NCI-H2171 (cell line): ENCODE measurements at regions not wholly inside any gene's neighbourhood (a gene's known extent, or its start where the extent isn't known, plus 50 kb on each side); places are given as distances from the start of the nearest gene placed in this dataset.
"Not testable (repeated sequence)": the region's sequence is repeated elsewhere in the genome, so short reads cannot be mapped to it uniquely, and the experiment has no call there.

Experiments
- DNase-seq: peaks from one replicate; lab custom pipeline; 2025; lab: John Stamatoyannopoulos, UW

DNA sequence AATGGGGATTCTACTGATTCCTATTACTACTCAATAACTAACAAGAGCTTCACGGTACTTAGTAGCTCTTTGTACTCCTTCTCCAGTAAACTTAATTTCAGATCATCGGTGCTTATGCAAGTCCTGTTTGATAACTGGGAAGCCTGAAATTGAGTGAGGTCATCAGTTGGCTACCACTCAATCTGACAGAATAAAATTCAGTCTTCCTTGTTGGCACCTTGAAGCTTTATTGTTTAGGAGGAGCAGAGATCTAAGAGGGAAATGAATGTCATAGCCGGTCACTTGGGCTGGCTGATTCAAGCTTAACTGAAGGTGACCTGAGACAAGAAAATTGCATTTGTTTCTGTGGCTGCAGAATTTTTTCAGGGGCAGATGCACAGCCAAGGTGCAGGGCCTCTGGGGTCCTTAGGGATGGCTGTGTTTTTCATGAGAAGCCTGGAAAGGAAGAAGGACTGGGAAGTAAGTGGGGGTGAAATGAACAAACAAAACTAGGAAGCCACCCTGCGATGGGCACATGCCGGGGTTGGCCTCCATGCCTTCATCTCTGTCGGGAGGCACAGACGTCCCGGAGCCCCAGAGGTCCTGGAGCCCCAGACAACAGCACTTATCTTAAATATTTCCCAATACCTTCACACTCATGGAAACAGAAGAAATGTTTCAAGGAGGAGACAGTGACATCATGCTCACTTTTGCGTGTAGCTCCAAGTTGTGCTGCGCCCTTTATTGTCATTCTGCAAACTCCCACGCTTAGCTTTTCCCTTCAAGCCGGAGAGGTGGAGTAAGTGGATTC lies 85.0 kb upstream of the KIF5B start:
- DNase-seq = no peak

DNA sequence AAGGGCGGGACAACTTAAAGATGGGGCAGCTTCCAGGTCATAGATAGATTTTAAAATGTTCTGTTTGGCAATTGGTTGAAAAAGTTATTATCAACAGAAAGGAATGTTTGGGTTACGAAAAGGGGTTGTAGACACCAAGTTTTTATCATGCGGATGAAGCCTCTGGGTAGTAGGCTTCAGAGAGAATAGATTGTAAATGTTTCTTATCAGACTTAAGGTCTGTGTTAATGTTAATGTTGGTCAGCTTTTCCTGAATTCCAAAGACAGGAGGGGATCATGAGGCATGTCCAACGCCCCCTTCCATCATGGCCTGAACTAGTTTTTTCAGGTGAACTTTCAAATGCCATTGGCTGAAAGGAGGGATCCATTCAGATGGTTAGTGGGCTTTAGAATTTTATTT lies 84.2 kb upstream of the KIF5B start:
- DNase-seq = no peak

DNA sequence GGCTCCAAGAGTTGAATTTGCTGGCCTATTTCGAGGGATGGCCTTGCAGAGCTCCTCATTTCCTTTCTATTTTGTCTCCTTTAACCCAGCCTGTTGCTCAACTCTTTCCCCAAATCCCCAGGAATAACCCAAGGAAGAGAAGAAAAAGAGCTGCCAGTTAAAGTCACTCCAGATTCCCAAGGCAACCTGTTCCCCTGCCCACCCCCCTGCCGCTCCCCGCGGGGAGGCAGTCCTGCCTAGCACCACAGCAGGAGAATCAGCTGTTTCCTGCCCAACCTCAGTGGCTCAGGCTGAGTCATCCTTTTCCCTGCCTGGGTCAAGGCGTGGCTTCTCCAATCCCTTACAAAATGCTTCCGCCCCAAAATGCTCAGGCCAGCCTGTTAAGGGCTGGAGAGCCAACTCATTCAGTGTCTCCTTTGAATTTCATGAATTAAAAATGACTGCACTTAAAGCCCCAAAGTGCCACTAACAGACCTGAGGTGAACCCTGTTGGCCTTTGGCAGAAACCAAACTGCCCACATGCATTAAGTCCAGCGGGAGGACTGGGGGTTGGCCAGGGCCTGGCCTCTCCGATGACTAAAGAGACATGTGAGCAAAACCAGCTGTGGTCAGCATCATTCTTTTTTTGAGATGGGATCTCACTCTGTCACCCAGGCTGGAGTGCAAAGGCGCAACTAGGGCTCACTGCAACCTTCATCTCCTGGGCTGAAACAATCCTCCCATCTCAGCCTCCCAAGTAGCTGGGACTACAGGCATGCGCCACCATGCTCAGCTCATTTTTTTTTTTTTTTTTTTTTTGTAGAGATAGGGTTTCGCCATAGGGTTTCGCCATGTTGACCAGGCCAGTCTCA lies 83.2 kb upstream of the KIF5B start:
- no peak for DNase-seq

DNA sequence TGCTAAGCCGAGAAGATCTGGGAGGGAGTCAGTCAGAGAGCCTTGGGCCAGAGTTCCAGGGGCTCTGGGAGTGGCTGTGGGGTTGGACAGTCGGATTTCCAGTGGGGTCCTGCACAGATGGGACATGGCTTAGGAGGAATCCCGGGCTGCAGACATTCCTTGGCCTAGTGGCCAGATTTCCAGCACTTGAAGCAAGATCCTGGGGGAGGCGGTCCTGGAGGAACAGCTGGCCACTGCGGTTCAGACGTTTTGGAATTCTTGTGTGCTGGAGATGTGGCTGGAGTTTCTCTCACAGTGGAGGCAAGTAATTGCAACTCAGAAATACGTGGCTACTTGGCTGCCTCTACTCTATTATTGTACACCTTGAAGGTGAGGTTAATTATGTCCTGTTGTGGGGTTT lies 80.7 kb upstream of the KIF5B start:
- not testable (repeated sequence) for DNase-seq

DNA sequence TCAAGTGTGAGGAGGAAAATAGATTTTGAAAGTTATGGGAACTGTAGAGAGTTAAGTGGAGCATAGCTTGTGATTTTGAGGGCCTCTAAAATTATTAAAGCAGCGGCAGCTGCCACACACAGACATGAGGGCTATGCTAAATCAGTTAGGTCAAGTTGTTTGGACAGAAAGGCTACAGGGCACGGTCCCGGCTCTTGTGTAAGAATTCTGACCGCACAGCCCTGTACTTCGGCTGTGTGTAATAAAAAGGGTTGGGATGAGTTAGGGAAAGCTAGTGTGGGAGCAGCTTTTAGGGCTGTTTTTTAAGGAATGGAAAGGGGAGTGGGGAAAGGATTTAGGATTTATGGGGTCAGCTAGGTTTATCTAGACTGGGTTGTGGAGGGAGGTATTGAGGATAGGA lies 79.6 kb upstream of the KIF5B start:
- not testable (repeated sequence) for DNase-seq

DNA sequence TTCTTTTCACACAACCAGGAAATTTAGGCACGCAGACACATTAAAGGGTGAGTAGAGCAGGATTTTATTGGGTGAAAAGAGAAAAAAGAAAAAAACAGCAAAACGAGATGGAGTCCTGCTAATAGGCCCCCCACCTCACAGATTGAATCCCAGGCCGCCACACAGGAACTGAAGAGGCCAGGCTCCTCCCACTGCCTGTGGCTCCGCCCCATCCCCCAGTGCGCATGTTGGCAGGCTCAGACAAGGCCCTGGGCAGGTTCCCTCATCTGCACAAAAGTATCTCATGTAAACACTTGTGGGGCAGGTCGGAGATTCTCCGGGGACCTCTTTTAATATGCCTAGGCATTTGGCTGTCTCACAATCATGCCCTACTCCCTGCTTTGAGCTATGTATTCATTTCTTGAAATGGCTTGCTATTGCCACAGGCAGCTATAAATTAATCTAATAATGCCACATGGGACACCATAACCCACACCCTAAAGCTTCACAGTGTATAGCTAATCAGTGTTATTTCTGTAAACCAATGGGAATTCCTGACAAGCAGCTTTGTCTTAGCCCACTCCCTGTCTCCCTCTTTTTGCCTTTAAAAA lies 76.2 kb upstream of the KIF5B start:
- no peak for DNase-seq

DNA sequence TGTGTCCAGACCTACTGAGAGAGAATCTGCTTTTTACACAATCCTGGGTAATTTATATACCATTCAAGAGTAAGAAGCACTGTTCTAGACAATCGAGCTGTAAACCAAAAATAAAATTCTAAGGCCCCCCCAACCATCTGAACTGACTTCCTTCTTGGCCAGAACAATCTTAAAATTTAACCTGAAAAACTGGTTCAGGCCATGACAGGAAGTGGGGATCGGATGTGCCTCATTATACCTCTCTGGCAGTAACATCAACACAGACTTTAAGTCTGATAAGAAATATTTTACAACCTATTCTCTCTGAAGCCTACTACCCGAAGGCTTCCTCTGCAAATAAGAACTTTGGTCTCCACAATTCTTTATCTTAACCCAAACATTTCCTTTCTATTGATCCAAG lies 75.2 kb upstream of the KIF5B start:
- no peak for DNase-seq

DNA sequence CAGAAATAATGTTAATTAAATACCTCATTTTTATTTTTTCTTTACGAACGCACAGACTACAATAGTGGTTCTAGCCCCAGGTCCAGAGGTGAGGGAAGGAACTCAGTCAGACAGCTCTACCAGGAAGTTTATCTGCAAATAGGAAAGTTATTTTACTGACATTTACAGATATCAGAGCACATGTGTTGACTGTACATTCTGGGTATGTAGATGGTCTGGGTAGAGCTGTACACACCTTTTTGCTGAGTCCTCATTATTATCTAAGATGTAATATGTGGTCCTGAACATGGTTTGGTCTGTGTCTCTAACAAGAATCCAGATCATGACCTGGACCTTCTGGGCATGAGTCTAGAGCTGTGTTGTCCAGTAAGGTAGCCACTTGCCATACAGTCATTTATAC lies 74.6 kb upstream of the KIF5B start:
- DNase-seq = no peak

DNA sequence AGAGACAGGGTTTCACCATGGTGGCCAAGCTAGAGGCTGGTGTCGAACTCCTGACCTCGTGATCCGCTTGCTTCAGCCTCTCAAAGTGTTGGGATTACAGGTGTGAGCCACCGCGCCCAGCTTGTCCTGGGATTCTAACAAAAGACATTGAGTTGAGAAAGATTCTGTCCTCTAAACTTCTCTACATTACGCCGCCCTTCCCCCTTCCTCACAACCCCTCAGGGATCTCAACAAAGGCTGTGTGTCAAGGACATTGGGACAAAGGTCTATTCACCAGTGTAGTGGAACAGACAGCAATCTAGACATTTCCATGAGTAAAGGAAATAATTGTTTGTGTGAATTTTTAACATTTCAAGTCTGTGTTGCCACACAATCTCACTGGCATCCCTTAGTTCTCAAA lies 68.8 kb upstream of the KIF5B start:
- DNase-seq = no peak

DNA sequence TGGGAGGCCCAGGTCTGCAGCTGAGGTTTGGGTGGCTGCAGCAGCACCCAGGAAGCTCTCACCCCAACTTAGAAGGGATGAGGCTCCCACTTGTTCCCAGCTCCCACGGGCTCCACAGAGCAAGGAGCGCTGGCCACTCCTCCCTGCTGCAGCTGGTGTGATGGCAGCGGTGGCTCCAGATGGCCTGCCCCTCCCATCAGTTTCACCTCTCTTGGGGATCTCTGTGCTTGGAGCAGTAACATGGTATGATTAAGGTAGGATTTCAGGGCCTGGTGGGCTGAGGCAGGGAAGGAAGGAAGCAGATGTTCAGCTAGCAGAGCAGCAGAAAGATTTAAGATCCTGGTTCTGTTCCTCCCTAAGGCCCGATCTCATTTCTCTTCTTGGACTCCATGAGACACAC lies 66.8 kb upstream of the KIF5B start:
- peak; percentile 71 for DNase-seq

DNA sequence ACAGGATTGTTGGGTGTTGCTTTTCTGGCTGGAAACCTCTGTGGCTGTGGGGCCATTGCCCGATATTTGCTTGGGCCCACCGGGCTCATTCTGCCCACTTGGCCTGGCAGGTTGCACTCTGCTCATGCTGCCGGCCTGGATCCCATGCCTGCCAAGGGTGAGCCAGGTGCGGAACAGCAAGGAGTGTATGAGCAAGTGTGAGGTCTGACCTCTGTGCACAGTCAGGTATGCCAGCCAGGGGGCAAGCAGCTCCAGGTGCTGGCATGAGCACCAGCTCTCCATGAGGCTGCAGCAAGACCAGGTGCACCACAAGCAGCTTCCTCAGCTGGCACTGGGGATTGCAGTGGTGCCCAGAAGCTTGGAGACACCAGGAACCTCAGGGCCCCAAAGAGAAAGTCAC lies 65.4 kb upstream of the KIF5B start:
- DNase-seq = no peak

DNA sequence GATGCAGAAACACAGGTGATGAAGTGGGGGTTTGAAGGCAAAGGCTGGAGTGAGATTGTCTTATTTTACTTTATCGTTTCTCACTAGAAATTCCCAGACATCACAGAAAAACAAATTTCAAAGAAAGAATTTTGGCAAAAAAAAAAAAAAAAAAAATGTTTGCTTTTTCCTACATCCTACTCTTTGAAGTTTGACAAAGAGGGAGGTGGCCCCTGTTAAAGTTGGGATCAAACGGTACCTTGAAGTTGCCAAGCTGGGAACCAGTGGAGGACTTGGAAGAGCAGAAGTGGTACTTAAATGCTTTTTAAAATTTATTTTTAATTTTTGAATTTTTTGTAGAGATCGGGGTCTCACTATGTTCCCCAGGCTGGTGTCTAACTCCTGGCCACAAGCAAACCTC lies 63.9 kb upstream of the KIF5B start:
- no peak for DNase-seq

DNA sequence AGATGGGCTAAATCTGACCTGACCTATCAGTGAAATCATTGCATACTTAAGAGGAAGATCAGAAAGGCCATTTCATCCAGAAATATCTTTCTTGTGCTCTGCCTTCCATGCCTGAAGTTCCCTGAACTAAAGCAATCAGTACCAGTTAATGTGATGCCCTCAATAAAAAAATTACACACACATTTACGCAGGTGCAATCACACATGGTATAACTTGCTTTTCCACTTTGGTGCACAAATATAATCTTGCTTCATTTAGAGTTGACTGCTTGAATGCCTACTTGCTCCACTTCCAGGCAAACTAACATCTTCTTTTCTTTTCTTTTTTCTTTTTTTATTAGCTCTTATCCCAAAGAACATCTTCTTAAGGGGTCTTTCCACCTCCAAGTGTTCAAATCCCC lies 58.3 kb upstream of the KIF5B start:
- DNase-seq = no peak

DNA sequence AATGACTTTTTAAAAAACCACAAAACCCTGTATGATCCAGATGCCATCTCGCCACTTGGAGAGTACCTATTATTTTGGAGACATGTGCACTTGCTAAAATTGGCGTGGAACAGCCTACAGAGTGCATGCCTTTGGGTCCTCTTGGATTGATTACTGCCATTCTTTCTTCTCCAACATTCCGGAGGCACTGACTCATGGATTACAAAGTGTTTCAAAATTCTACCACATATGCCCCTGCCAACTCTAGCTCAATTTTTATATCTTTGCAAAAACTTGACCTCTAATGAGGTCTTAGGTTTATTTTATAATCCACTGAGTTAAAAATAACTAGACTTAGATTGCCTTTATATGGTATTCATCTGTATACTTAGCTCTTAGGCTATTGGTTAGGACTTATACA lies 55.8 kb upstream of the KIF5B start:
- no peak for DNase-seq

DNA sequence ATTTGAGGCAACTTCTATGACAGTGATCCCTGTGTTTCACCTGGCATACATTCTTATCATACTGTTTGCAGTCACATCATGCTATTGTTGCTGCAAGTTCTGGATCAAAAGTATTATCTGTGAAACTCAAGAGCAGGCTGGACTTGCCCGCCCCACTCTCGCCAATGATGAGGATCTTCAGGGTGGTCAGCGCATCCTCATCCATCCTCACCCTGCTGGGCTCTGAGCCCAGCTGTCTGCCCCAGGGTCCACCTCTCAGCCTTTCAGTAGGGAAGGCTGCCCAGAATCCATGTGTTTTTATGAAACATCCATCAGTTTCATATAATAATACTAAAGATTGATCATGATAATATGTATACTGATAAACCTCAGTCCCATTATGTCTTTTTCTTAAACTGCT lies 55.4 kb upstream of the KIF5B start:
- DNase-seq = no peak

DNA sequence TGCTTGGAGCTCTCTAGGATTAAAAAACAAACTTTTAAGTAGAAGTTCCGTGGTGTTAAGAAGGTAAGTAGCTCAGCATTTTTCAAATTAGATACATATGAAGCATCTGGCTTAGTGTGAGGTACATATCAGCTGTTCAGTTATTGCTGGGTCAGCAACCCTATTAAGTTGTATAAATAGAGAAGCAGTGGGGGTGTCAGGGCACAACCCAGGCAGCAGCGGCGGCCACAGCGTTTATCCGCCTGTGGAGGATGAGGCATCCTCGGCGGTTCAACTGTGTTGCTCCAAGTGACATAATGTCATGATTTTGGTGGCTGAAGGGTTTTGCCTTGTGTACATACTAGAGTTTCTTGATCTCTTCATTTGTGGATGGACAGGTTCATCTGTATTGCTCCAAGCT lies 54.6 kb upstream of the KIF5B start:
- no peak for DNase-seq

DNA sequence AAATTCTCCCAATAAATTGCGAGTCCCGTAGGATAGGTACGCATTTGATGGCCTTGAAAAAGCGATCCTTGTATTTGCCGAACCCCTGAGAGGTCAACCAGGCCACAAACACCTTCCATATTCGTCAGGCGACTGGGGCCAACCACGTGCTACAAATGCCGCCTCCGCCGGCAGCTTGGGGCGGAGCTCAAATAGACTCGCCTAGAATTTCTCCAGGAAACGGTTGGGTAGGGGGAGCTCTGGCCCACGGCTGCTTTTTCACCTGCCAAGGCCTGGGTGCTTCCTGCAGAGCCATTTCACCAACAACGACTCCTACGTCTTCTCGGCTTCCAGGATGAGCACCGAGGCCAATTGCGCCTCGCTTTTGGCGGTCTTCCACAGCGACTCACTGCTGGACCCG lies 53.4 kb upstream of the KIF5B start:
- DNase-seq = no peak
